HG03342 (cell line): ENCODE measurements at regions not wholly inside any gene's neighbourhood (a gene's known extent, or its start where the extent isn't known, plus 50 kb on each side); places are given as distances from the start of the nearest gene placed in this dataset.
"Not testable (repeated sequence)": the region's sequence is repeated elsewhere in the genome, so short reads cannot be mapped to it uniquely, and the experiment has no call there.

Experiments used
- ATAC-seq: cut with Tn5 transposase; IDR thresholded peaks from one replicate; pipeline ENCODE4 v1.9.1; 2021; ENCODE audit warnings: mild to moderate bottlenecking, moderate library complexity; ENCODE audit not compliant: unreplicated experiment

DNA sequence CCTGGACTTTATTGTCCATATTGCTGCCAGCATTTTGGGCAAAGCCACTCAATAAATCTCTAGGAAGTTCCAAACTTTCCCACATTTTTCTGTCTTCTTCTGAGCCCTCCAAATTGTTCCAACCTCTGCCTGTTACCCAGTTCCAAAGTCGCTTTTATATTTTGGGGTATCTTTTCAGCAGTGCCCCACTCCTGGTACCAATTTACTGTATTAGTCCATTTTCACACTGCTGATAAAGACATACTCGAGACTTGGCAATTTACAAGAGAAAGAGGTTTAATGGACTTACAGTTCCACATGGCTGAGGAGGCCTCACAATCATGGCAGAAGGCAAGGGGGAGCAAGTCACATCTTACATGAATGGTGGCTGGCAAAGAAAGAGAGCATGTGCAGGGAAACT, 53.4 kb downstream of the AHSP start:
- not testable (repeated sequence) for ATAC-seq

DNA sequence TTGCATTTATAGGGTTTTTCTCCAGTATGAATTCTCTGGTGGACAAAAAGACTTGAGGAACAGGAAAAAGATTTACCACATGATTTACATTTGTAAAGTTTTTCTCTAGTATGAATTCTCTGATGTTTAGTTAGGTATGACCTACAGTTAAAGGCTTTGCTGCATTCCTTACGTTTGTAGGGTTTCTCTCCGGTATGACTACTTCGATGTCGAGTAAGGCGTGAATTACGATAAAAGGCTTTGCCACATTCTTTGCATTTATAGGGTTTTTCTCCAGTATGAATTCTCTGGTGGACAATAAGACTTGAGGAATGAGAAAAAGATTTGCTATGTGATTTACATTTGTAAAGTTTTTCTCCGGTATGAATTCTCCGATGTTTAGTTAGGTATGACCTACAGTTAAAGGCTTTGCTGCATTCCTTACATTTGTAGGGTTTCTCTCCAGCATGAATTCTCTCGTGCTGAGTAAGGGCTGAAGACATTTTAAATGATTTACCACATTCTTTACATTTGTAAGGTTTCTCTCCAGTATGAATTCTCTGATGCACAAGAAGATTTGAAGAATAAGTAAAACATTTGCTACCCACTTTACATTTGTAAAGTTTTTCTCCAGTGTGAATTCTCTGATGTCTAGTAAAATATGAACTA, 74.2 kb downstream of the AHSP start:
- not testable (repeated sequence) for ATAC-seq

- no peak for ATAC-seq
Measured at GRCh38 chr16:31618130-31618529, 90.4 kb downstream of the AHSP start.

GRCh38 chr16:31636433-31636832, 108.7 kb downstream of the AHSP start:
- no peak for ATAC-seq

DNA sequence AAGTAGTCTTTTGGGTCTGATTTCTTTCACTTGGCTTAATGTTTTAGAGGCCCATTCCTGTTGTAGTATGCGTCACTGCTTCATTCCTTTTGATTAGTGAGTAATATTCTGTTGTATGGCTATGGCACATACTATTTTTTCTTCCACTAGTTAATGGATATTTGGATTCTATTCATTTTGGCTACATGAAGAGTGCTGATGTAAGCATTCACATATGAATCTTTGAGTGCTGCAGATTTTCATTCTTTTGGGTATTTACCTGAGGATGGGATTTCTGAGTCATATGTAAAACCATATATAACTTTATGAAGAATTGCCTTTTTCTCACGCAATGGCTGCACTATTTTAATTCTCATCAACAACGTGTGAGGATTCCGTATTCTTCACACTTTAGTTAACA, 113.6 kb downstream of the AHSP start:
- no peak for ATAC-seq

- not testable (repeated sequence) for ATAC-seq
Measured at GRCh38 chr16:31655674-31656073, 128.0 kb downstream of the AHSP start.

DNA sequence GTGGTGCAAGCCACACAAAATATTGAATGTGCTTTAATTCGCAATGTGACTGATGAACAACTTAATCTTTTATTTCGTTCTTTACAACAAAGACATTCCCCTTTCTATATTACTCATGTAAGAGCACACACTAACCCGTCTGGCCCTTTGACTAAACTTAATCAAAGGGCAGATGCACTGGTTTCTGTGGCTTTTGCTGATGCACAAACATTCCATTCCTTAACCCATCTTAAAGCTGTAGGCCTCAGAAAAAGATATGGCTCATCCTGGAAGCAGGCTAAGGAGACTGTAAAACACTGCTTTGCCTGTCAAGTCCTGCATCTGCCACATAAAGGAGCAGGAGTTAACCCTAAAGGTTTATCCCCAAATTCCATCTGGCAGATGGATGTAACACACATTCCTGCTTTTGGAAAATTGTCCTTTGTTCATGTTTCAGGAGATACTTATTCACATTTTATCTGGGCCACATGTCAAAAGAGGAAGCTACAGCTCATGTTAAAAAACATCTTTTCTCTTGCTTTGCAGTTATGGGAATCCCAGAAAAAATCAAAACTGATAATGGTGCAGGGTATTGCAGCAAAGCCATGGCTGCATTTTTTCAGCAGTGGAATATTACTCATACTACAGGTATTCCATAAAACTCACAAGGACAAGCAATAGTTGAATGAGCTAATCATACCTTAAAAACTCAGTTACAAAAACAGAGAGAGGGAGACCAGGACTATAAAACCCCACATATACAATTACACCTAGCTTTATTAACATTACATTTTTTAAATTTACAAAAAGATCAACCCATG, 137.2 kb downstream of the AHSP start:
- no peak for ATAC-seq

DNA sequence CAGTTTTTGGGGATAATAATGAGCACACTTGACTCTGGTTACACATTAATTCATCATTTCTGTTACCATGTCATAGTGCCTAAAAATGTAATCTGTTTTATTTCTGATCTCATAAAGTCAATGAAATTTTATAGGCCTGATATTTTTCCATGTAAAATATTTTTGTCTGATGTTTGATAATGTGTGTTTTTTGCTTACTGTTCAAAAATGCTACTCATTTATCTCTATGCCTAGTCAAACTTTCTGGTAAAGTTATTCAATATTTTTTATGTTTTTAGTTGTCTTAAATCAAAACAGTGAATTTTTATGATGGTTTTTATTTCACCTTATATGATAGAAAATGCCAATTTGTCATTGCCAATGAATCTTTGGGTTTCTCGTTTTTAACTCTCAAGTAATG, 147.0 kb downstream of the AHSP start:
- no peak for ATAC-seq

DNA sequence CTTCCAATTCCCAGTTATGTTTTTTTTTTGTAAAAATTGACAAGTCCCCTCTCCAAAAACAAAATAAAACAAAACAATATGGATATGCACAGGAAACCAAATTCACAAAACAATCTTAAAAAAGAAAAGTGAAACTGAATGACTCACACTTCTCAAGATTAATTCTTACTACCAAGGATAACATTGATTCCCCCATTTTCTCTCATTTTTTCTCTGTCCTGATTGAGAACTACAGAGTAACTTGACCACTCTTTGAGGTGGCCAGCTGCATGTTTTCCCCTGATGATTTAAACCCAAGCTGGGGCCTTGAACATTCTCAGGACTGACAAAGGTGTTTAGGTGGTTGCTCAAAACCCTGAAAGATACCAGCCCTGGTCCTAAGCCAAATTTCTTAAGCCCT, 149.0 kb downstream of the AHSP start:
- no peak for ATAC-seq

DNA sequence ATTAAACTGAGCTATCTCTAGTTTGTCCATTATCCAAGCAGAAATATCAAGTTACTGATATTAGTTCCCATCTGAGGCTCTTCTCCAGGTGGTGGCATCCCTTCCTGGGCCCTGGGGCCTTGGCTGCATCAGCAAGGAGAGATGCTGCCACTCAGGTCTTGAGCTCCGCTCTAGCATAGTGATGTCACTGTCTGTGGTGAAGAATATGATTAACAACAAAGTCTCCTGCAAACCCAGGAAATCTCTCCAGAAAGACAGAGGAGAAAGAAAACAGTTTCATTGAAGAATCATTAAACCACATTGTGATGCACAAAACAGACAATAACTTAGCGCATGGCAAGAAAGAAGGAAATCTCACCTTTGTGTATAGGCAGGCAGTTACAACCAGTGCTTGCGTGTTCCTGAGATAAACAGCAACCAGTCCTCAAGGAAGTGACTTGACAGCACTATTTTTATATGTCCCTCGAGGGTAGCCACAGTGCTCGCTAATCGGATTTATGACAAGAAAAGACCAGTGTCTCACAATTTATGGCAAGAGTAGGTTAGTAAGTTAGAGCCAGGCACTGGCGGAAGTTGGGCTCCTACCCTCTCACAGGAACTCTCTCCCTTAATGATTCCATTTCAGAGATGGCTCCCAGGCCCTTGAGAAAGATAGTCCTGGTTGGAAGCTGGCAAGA, 151.1 kb downstream of the AHSP start:
- no peak for ATAC-seq

- not testable (repeated sequence) for ATAC-seq
Measured at GRCh38 chr16:31689331-31689730, 161.6 kb downstream of the AHSP start.

- ATAC-seq, result not testable (repeated sequence)
Measured at GRCh38 chr16:31692338-31692737, 164.6 kb downstream of the AHSP start.

DNA sequence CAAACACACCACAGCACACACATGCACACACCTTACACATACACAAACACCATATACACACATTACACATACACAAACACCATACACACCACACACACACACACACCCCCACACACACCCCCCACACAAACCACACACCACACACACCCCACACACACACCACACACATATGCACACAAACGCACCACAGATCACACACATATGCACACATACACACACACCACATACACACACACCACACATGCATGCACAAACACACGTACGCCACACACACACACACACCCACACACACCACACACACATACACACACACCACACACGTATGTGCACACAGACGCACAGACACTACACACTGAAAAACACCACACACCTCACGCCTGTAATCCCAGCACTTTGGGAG, 166.0 kb downstream of the AHSP start:
- ATAC-seq, result no peak

GRCh38 chr16:31694461-31694860, 166.8 kb downstream of the AHSP start:
- ATAC-seq, result no peak

DNA sequence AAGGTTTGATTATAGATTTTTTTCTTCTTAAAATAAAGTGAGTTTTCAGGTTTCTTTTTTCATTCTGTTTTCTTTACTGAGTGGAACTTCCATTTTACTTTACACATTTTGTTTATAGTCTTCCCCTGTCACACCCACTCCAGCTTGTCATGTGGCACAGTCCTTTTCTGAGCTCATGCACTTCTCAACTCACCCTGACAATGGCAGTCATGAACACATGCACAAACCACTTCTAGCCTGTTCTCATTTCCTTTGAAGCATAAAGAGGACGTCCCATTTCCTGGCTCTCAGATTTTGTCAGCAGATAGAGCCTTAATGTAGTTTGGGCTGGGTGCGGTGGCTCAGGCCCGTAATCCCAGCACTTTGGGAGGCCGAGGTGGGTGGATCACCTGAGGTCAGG, 168.0 kb downstream of the AHSP start:
- no peak for ATAC-seq

DNA sequence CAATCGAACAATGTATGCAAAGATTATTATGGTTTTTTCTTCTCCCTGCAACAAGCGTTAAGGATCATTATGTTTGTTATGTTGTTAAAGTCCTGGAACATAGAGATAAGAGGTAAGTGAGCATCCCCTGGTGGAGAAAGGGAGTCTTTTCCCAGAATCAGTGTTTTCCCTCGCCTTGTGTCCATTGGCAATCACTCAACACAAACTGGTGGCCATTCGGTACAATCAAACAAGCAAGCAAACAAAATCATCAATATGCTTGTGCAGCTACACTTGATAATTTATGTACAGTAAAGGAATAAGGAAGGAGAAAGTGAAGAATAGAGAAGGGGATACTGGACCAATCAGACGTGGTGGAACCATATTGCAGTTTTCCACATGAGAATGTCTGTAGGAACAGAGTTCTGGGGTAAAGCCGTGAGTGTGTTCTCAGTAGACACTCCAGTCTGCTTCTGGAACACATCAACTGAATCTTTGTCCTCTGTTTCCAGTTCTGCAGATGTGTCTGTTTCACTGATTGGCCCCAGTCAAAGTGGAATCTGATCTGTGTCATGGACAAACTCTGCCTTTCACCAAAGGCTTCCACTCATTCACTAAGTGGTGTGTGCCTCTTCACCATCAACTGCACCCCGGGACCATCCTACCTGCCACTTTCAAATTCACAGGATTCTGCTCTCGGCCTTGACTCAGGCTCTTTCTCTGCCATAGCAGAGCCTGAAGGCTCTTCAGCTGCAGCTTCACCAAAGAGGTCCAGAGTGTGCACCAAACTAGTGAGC, 169.5 kb downstream of the AHSP start:
- ATAC-seq, result no peak

DNA sequence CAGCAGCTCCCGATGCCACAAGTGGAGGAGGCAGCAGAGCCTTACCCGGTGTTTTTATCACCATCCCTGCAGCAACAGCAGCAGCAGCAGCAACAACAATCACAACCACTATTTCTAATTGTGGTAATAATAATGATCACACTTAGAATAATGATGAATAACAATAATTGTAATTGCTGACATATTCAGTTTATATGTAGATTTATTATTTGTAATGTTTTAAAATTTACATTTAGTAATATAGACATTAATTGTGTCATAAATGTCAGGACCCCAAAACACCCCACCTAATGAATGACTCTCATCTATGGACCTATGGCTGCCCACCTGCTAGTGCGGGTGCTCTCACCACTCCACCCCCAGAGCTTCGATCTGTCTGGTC, 170.0 kb downstream of the AHSP start:
- no peak for ATAC-seq

DNA sequence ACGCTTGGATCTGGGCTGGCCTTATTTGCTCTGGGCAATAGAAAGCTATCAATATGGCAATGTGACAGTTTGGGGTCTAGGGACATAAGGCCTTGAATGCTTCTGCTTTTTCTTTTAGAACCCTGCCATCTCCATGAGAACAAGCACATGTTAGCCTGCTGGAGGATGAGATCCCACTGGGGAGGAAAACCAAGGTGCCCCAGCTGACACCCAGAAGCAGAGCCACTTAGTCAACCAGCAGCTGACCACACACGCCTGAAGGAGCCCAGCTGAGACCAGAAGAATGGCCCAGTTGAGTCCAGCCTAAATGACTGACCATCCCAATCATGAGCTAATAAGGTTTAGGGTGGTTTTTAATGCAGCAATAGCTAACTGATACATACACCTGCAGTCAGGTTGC, 171.2 kb downstream of the AHSP start:
- ATAC-seq, result no peak

DNA sequence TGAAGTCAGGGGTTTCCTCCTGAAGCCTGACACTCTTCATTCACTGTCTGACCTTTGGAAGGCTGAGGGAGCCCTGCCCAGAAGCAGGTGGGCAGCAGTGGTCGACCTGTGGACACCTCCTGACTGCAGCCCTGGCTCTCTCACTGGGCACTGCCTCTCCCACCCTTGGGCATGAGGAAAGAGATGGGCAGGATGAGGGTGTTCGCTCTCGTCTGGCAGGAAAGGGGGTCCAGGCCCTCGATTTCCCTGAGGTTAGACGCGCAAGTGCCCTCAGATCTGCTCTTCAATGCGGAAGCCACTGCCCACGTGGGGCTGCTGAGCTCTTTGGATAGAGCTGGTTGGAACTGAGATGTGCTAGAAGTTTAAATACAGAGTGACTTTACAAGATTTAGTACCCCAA, 171.9 kb downstream of the AHSP start:
- ATAC-seq, result no peak

DNA sequence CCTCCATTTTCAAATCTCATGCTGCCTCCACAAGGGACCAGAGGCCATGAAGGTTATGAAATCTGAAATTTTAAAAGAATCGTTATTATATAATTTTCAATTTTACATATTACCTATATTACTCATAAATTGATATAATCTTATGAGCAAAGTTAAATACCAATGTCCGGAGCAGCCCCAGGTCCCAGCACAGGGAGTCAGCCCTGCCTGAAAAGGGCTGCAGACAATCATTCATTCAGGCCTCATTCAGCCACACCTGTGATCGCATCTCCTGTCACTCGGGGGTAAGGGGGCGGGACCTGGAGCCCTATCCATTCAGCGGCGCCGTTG, 172.5 kb downstream of the AHSP start:
- peak; percentile 92 for ATAC-seq
